PFSK-1 (cell line): ENCODE measurements at regions not wholly inside any gene's neighbourhood (a gene's known extent, or its start where the extent isn't known, plus 50 kb on each side); places are given as distances from the start of the nearest gene placed in this dataset.

Source experiments
- FOXP2 ChIP-seq: optimal IDR thresholded peaks from 2 replicates; pipeline ENCODE3; 2011; ENCODE audit warnings: borderline replicate concordance, control low read depth, inconsistent platforms; ENCODE audit not compliant: insufficient read depth; ENCODE audit errors: extremely low read length, extremely low read depth
- POLR2AphosphoS5 ChIP-seq: IDR thresholded peaks from 2 replicates; pipeline ENCODE4 v1.6.1; 2012; ENCODE audit warnings: low read depth, mild to moderate bottlenecking, control low read depth, low read length, moderate library complexity
- SIN3A ChIP-seq: IDR thresholded peaks from 2 replicates; pipeline ENCODE4 v1.6.1; 2012; ENCODE audit warnings: mild to moderate bottlenecking, low read length, moderate library complexity, borderline replicate concordance; ENCODE audit not compliant: insufficient read depth
- TAF1 ChIP-seq: IDR thresholded peaks from 2 replicates; pipeline ENCODE4 v1.6.1; 2012; ENCODE audit warnings: low read length, control low read depth, borderline replicate concordance; ENCODE audit not compliant: insufficient read depth
- TF ChIP-seq, protein P1 (sequence below), 2 experiments: IDR thresholded peaks; 2 replicates each; pipeline versions ENCODE4 v1.6.1 to v1.8.0; 2011 to 2012; ENCODE audit warnings: low read depth in 2 of 2, low read length in 2 of 2, control low read depth in 1 of 2, inconsistent platforms in 1 of 2, mild to moderate bottlenecking in 1 of 2, moderate library complexity in 1 of 2; ENCODE audit not compliant: insufficient read depth in 1 of 2

DNA sequence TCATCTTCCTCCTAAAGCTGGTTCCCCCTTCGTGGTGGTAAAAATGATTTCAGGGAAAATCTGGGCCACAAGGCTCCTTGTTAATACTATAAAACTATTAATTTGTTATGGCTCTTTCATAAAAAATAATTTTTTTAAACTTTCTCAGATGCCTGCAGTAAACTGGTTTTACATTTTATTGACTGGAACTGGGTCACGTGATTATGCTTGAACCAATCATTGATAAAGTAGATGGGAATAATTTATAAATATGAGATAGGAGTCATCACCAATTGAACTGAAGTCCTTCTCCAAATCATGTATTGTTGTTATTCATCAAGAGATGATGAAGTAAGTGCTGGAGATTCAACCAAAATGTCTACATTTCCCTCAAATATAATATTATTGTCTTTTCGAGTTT is 138.4 kb downstream of the SLC17A6 start:
- TF ChIP-seq, protein P1, sequence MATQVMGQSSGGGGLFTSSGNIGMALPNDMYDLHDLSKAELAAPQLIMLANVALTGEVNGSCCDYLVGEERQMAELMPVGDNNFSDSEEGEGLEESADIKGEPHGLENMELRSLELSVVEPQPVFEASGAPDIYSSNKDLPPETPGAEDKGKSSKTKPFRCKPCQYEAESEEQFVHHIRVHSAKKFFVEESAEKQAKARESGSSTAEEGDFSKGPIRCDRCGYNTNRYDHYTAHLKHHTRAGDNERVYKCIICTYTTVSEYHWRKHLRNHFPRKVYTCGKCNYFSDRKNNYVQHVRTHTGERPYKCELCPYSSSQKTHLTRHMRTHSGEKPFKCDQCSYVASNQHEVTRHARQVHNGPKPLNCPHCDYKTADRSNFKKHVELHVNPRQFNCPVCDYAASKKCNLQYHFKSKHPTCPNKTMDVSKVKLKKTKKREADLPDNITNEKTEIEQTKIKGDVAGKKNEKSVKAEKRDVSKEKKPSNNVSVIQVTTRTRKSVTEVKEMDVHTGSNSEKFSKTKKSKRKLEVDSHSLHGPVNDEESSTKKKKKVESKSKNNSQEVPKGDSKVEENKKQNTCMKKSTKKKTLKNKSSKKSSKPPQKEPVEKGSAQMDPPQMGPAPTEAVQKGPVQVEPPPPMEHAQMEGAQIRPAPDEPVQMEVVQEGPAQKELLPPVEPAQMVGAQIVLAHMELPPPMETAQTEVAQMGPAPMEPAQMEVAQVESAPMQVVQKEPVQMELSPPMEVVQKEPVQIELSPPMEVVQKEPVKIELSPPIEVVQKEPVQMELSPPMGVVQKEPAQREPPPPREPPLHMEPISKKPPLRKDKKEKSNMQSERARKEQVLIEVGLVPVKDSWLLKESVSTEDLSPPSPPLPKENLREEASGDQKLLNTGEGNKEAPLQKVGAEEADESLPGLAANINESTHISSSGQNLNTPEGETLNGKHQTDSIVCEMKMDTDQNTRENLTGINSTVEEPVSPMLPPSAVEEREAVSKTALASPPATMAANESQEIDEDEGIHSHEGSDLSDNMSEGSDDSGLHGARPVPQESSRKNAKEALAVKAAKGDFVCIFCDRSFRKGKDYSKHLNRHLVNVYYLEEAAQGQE (IDR thresholded peaks at IDR 0.05; ENCODE audit: insufficient read depth in 1 of 2, low read depth in 2 of 2, low read length in 2 of 2): no peak
- TF ChIP-seq FOXP2: no peak
- TF ChIP-seq SIN3A: no peak
- no peak for TF ChIP-seq TAF1
- no peak for TF ChIP-seq POLR2AphosphoS5

DNA sequence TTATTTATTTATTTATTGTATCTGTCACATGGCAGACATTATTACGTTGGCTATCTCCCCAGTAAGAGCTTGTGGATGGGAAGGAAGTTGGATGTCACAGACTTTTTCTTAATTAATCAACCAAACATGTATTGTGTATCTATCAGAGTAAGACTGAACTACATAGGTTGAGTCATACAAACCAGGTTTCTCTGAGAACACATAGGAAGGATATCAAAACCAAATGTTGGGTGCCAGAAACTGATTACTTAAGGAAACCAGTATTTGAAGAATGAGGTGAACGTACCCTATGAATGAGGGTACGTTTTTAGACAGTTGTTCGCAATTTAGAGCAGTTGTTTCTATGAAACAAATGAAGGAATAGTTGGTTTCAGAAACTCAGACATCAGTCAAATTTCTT is 136.4 kb downstream of the SLC17A6 start:
- TF ChIP-seq FOXP2: no peak
- peak; percentile 36; the same call in 1 of the 2 replicates for TF ChIP-seq TAF1

DNA sequence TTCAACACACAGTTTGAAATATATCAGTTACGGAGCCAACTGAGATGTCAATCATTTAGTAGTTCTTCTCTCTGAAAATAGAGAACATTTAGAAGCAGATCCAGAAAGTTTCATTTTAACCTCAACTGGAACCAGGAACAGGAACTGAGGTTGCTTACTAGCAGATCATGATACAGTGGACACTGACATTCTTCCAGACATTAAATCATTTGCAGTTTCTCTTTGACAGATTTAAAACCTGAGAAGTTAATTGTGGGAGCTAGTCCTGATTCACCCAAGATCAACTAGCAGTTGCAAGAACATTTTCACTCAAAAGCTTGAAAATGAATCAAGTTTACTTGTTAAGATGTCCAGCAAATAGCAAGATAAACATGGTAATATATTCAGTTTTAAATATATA is 135.4 kb downstream of the SLC17A6 start:
- TF ChIP-seq, protein P1 (IDR thresholded peaks at IDR 0.05; ENCODE audit: insufficient read depth in 1 of 2, low read depth in 2 of 2, low read length in 2 of 2): no peak
- TF ChIP-seq FOXP2 (no peak), TAF1 (no peak), POLR2AphosphoS5 (no peak), SIN3A (no peak)

DNA sequence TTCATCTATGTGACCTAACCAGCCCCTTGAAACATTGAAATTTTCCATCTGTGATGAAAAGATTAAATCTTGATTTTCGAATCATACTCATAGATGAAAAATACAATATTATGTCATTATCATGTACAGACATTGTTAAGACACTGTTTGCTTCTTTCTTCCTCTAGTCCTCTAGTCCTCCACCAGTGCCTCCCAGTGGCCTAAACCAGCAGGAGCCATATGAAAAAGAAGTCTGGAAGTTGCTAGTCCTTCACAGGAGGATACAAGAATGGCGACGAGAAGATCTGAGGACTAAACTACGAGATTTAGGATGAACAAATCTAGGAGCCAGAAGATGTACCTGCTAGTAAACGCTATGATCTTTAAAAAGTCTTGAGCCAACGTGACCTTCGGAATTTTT is 134.1 kb downstream of the SLC17A6 start:
- no peak for TF ChIP-seq SIN3A
- no peak for TF ChIP-seq TAF1

DNA sequence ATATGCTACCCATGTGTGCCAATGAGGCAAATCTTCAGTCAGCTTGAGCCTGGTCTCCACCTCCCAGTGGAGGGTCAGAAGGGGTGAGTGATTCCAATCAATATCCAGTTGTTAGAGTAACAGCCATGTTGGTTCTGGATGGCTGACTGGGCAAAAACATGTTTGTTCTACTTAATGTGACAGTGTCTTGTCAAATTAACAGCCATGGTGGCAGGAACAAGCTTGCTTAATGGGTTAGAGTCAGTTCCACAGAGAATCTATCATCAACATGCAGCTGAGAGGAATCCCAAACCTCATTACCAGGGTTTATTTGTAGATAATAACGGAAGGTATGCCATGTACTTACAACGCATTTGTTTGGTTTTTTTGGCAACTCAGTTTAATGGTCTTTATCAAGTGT is 133.2 kb downstream of the SLC17A6 start:
- TF ChIP-seq POLR2AphosphoS5 (no peak), TAF1 (no peak), SIN3A (no peak), FOXP2 (no peak)
- TF ChIP-seq, protein P1 (IDR thresholded peaks at IDR 0.05; ENCODE audit: insufficient read depth in 1 of 2, low read depth in 2 of 2, low read length in 2 of 2): no peak

DNA sequence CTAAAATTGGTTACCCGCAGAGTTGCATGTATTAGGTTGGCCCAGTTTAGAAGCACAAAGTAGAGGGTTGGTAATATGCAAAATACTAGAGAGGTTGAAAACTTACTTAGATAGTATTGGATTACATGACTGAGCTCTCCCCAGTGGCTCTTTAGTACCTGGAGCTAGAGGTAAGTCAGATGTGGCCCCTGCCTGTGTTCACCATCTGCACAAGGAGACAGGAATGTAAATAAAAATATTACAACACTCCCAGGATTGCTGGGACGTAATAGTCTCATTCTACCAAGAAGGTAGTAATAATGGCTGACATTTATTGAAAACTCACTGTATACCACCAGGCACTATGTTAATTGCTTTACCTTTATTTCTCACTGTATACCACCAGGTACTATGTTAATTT is 129.6 kb downstream of the SLC17A6 start:
- TF ChIP-seq TAF1: no peak
- TF ChIP-seq FOXP2: no peak
- no peak for TF ChIP-seq POLR2AphosphoS5
- TF ChIP-seq SIN3A: no peak
- TF ChIP-seq, protein P1 (IDR thresholded peaks at IDR 0.05; ENCODE audit: insufficient read depth in 1 of 2, low read depth in 2 of 2, low read length in 2 of 2): no peak
